22Rv1 (cell line): ENCODE measurements at regions not wholly inside any gene's neighbourhood (a gene's known extent, or its start where the extent isn't known, plus 50 kb on each side); places are given as distances from the start of the nearest gene placed in this dataset.

Experiments used
- H3K27ac ChIP-seq: fragments of 450-650 bp; 2 replicates; pipeline ENCODE4 v1.5.1; 2017
- ZFX ChIP-seq: fragments of 450-650 bp; IDR thresholded peaks from 2 replicates; pipeline ENCODE4 v1.6.1; 2017; ENCODE audit warnings: antibody characterized with exemption, borderline replicate concordance
- TF ChIP-seq, protein P1 (sequence below): fragments of 450-650 bp; IDR thresholded peaks from 2 replicates; pipeline ENCODE4 v1.5.1; 2017; ENCODE audit warnings: mild to moderate bottlenecking

DNA sequence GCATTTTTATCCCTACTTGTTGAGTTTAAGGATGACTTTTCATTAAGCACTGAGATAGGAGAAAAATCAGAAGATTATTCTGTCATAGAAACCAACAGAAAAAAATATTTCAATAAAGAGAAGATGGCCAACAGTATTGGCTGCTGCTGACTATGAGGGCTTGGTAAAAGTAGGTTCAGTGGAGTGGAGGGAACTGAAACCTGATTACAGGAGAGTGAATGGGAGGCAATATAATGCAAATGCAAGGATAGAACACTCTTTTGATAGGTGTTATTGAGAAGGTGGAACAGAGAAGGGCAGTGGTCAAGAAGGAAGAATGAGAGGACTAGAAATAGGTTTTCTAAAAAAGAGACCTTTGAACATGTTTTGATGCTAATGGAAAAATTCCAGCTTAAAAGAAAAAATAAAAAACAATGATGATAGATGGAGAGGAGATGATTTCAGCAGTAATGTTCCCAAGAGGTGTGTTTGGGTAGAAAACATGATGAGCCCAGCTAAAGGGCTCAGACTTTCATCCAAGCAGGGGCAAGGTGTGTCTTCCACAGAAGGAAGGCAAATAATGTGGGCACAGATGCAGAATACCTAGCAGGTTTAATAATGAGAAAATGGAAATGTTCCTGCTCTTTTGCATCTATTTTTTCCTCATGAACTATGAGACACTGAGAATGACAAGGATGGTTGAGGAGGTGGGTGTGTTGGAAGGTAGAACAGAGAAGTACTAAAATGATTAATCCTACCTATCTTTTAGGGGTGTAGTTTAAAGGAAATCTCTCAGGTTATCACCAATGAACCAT, 397.9 kb upstream of the GOLIM4 start:
- no peak overlapping the region for H3K27ac ChIP-seq
- TF ChIP-seq, protein P1, sequence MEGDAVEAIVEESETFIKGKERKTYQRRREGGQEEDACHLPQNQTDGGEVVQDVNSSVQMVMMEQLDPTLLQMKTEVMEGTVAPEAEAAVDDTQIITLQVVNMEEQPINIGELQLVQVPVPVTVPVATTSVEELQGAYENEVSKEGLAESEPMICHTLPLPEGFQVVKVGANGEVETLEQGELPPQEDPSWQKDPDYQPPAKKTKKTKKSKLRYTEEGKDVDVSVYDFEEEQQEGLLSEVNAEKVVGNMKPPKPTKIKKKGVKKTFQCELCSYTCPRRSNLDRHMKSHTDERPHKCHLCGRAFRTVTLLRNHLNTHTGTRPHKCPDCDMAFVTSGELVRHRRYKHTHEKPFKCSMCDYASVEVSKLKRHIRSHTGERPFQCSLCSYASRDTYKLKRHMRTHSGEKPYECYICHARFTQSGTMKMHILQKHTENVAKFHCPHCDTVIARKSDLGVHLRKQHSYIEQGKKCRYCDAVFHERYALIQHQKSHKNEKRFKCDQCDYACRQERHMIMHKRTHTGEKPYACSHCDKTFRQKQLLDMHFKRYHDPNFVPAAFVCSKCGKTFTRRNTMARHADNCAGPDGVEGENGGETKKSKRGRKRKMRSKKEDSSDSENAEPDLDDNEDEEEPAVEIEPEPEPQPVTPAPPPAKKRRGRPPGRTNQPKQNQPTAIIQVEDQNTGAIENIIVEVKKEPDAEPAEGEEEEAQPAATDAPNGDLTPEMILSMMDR, result no peak

DNA sequence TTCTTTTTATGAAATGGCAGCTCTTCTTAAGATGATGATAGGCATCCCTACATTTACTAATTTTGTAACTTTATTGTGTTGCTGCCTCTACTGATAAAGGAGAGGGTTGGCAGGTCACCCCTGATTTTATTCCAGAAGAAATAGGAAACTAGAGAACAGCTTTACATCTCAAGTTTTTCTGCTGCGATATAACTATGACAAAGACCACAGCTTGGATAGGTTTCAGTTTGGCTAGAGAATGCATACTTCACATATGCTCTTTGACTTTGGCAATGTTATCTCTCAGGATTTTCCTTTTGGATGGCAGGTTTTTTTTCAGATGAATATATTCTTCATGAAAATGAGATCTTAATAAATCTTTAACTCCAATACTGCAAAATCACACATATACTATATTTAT, 395.3 kb upstream of the GOLIM4 start:
- no peak for TF ChIP-seq ZFX
- TF ChIP-seq, protein P1, result no peak

DNA sequence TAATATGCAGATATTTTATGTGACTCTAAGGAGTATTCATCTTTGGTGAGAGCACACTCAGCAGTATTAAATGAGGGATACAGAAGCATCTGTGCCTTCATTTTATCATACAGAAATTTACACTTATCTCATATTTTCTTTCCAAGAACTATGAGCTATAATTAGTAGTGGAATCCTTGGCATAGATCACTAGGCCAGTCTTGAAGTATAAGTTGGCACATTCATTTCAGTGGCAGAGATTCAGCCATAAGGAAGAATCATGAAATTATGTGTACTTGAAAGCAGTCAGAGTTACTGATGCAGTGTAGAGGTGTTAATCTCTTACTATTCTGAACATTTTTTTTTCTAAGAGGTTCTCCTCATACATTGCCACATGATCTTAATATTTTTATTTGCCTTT, 393.6 kb upstream of the GOLIM4 start:
- no peak overlapping the region for H3K27ac ChIP-seq
- TF ChIP-seq, protein P1, result no peak
- TF ChIP-seq ZFX, result no peak

More for the DNA sequence above, 395.3 kb upstream of the GOLIM4 start:
- H3K27ac ChIP-seq, result no peak overlapping the region

DNA sequence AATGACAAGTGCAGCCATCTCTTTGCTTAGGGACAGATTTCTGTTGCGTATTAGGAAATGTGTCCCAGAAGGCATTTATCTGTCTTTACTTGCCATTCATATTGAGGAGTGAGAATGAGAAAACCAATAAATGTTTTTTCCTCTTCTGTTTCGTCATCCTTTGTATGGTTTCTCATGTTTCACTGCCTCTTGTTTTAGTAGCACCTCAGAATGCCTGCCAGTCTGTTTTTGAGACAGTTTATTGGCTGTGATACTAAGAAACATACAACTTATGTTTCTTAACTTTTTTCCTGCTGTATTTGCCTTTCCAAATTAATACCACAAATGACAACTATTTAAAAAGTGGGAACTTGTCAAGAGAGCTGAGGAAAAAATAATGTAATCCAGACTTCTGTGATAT, 390.2 kb upstream of the GOLIM4 start:
- H3K27ac ChIP-seq, result no peak overlapping the region
- TF ChIP-seq ZFX, result no peak
- TF ChIP-seq, protein P1, result no peak

DNA sequence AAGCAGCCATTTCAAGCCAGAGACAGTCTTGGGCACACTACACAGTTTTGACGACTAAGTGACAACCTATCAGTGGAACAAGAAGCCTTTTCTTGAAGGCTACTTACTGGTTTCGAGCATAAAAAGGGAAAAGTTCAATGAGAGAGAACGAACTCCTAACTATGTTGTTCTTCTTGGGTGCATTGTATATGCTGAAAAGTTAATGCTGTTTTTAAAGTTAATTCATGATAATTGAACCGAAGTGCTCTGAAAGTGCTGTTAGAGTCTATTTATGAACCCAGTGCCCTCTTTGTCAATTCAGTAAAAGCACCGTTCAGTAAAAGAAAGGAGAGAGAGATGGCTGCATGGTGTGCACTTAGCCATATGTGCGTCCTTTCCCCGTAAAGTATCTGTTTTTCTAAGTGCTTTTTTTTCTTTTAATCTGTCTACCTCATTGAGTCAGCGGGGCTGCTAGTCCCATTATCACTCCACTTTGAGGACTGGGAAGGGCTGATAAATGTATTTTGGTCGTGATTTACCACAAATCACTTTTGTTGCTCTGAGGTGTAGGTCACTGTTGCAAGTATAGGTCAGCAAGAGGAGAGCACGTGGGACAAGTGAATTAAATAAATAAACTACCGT, 380.7 kb upstream of the GOLIM4 start:
- no peak overlapping the region for H3K27ac ChIP-seq
- TF ChIP-seq, protein P1, result no peak
- TF ChIP-seq ZFX, result no peak

DNA sequence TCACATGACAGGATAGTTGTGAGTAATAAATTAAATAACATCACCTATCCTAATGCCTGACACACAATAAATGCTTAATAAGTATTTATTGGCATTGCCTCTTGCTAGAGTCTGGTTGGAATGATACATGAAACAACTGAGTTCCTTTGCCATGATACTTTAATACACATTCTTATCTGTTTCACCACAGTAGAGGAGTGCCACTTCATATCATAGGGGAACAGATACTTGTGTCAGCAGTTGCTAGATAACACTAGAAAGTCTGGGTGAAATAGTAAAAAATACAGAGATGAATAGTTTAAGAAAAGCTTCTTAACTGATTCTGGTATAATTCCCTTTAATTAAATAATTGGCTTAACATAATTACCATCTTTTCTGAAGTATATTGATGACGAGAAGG, 380.0 kb upstream of the GOLIM4 start:
- no peak for TF ChIP-seq ZFX
- TF ChIP-seq, protein P1, result no peak
- no peak overlapping the region for H3K27ac ChIP-seq

DNA sequence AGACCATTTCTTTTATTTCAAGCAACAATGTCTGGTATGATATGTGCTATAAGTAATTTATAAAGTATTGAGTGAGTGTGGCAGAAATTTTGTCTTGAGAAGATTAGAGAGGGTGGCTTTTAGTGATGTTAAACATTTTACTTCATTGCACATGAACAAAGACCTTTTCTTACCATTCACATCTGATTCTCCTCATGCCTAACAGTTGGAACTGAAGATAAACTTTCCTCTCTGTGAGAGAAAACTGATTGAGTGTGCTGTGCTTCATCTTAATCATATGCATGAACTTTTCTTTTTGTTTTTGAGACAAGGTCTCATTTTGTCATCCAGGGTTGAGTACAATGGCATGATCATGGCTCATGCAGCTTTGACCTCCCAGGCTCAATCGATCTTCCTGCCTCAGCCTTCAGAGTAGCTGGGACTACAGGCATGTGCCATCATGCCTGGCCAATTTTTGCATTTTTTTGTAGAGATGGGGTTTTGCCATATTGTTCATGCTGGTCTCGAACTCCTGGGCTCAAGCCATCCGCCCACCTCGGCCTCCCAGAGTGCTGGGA, 377.7 kb upstream of the GOLIM4 start:
- TF ChIP-seq ZFX, result no peak
- TF ChIP-seq, protein P1, result no peak
- H3K27ac ChIP-seq, result no peak overlapping the region
